Left ventricle myocardium inferior (tissue), 1 donor: ENCODE measurements at regions not wholly inside any gene's neighbourhood (a gene's known extent, or its start where the extent isn't known, plus 50 kb on each side); places are given as distances from the start of the nearest gene placed in this dataset.

Experiments used
- DNase-seq: peaks from one replicate; pipeline ENCODE4 v3.0.0-alpha.2; 2020
- H3K27ac ChIP-seq: fragments of 200-600 bp; replicated peaks from 2 replicates; pipeline ENCODE4 v1.8.0; 2021
- H3K27me3 ChIP-seq: fragments of 200-600 bp; 2 replicates; pipeline ENCODE4 v1.8.0; 2021; ENCODE audit warnings: low read depth
- H3K36me3 ChIP-seq: fragments of 200-600 bp; 2 replicates; pipeline ENCODE4 v1.8.0; 2021
- H3K4me1 ChIP-seq: fragments of 200-600 bp; 2 replicates; pipeline ENCODE4 v1.8.0; 2021
- H3K4me3 ChIP-seq: fragments of 200-600 bp; 2 replicates; pipeline ENCODE4 v1.8.0; 2021; ENCODE audit warnings: mild to moderate bottlenecking, moderate library complexity
- H3K9me3 ChIP-seq: fragments of 200-600 bp; replicated peaks from 2 replicates; pipeline ENCODE4 v1.8.0; 2021
- intact Hi-C: fragments of 100-400 bp; cut with micrococcal nuclease; formaldehyde crosslinking; loops from one replicate; pipeline ENCODE4 v1.11.0; 2022
- TF ChIP-seq, protein P1 (sequence below): fragments of 200-600 bp; IDR thresholded peaks from 2 replicates; pipeline ENCODE4 v1.8.0; 2021; ENCODE audit warnings: antibody characterized with exemption, mild to moderate bottlenecking, borderline replicate concordance
- donor health status: DM: no; HTN: yes; CAD: no; lungs with severe emphysema.

DNA sequence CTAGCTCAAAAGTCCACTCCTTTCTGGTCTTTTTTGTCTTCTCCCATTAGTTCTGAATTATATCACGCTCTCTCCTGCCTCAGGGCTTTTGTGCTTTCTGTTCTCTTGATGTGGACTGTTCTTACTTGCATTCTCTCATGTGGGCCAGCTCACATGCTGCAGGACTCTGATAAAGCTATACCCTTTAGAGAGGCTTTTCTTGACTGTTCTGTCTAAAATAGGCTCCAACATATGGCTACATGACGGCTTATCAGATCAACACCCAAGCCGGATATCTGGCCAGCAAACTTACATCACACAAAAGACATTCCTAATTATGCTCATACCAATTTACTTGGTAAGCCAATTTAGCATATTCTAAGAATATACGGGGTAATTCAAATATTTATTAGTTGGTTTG lies 1494.5 kb downstream of the TECRL start:
- intact Hi-C loops, result no loop called here
- Histone ChIP-seq H3K27me3 (no peaks in the 10 kb centered on the region), H3K9me3 (no peaks in the 10 kb centered on the region), H3K36me3 (no peaks in the 10 kb centered on the region), H3K4me1 (no peaks in the 10 kb centered on the region), H3K27ac (no peak overlapping the region), H3K4me3 (no peak overlapping the region)
- TF ChIP-seq, protein P1, sequence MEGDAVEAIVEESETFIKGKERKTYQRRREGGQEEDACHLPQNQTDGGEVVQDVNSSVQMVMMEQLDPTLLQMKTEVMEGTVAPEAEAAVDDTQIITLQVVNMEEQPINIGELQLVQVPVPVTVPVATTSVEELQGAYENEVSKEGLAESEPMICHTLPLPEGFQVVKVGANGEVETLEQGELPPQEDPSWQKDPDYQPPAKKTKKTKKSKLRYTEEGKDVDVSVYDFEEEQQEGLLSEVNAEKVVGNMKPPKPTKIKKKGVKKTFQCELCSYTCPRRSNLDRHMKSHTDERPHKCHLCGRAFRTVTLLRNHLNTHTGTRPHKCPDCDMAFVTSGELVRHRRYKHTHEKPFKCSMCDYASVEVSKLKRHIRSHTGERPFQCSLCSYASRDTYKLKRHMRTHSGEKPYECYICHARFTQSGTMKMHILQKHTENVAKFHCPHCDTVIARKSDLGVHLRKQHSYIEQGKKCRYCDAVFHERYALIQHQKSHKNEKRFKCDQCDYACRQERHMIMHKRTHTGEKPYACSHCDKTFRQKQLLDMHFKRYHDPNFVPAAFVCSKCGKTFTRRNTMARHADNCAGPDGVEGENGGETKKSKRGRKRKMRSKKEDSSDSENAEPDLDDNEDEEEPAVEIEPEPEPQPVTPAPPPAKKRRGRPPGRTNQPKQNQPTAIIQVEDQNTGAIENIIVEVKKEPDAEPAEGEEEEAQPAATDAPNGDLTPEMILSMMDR, result no peak
- no peak for DNase-seq

DNA sequence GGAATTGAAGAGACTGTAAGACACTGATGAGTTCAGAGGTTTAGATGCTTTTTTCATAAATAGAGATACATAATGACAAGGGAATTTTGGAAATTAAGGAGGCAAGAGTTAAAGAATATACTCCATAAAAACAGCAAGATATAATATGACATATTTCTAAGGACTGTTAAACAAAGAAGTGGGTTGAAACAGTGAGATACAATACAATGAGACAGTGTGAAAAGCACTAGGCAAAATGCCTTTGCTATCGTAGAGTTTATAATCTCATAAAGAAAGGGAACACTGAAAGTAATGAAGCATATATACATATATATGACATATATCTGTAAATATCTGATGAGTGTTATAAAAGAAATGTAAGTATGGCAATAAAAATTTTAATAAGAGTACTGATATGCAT lies 1496.2 kb downstream of the TECRL start:
- Histone ChIP-seq H3K9me3 (no peaks in the 10 kb centered on the region), H3K36me3 (no peaks in the 10 kb centered on the region), H3K27me3 (no peaks in the 10 kb centered on the region), H3K4me3 (no peak overlapping the region), H3K27ac (no peak overlapping the region), H3K4me1 (no peaks in the 10 kb centered on the region)
- intact Hi-C loops, result no loop called here
- no peak for DNase-seq
- TF ChIP-seq, protein P1, result no peak

DNA sequence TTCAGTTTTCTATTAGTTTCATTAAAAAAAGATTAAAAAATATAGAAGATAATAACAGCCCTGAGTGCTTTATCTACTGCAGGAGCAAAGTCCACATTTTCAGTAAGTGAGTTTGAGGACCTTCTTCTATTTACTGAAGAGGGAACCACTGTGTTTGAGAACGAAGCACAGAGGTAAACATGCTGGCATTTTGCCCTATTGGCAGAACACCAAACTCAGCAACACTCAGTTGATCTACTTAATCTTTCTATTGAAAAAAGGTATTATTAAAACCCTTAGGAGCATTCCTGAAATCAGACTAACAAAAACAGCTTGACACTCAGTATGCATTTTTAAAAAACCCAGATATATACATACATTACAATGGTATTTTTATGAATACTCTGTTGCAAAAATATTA lies 1496.7 kb downstream of the TECRL start:
- no peak overlapping the region for H3K27ac ChIP-seq
- no peaks in the 10 kb centered on the region for H3K4me1 ChIP-seq
- DNase-seq, result no peak
- H3K27me3 ChIP-seq, result no peaks in the 10 kb centered on the region
- TF ChIP-seq, protein P1, result no peak
- H3K36me3 ChIP-seq, result no peaks in the 10 kb centered on the region
- H3K4me3 ChIP-seq, result no peak overlapping the region
- H3K9me3 ChIP-seq, result no peaks in the 10 kb centered on the region
- intact Hi-C loops, result no loop called here

DNA sequence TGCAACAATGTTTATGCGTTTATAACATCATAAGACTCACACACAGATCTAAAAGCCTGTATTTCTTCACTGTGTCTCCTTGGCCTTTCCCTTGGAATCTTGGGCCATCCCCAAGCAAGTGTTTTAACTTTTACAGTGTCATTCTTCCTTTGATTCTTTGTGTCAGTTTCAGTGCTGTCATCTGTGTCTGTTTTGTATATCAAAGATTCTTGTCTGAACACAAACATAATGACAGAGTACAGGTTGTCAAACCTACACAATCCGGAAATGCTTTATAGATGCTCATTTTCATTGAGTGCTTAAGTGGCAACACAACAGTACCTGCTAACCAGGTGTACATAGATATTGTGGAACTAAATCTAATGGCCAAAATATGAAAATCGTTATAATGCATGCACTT lies 1500.0 kb downstream of the TECRL start:
- intact Hi-C loops, result no loop called here
- Histone ChIP-seq H3K4me1 (no peaks in the 10 kb centered on the region), H3K27ac (no peak overlapping the region), H3K4me3 (no peak overlapping the region), H3K36me3 (no peaks in the 10 kb centered on the region), H3K9me3 (no peaks in the 10 kb centered on the region), H3K27me3 (no peaks in the 10 kb centered on the region)
- TF ChIP-seq, protein P1, result no peak
- DNase-seq, result no peak

DNA sequence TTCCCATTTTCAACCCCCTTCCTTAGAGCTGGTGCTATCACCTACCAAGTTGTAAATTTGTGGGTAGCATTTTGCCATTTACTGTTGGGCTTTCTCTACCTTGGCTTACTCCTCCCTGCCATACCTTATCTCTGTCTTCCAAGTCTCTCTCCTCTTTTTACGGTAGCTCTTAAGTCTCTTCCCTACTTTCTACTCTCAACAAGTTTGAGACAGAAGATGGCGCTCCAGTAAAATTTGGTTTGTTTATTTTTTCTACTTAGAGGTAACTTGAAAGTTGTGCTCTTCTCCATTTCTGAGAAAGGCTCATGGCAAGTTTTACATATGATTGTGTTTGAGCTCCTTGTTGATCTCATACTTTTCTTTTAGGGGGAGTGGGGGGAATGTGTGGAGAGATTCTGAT lies 1508.1 kb downstream of the TECRL start:
- TF ChIP-seq, protein P1, result no peak
- DNase-seq, result no peak
- H3K4me1 ChIP-seq, result no peaks in the 10 kb centered on the region
- H3K27ac ChIP-seq, result no peak overlapping the region
- no peaks in the 10 kb centered on the region for H3K27me3 ChIP-seq
- H3K9me3 ChIP-seq, result peaks cover 14% of the 10 kb centered on the region
- no peaks in the 10 kb centered on the region for H3K36me3 ChIP-seq
- intact Hi-C loops, result no loop called here
- no peak overlapping the region for H3K4me3 ChIP-seq
